Breast epithelium (tissue), 4 donors: ENCODE measurements at regions not wholly inside any gene's neighbourhood (a gene's known extent, or its start where the extent isn't known, plus 50 kb on each side); places are given as distances from the start of the nearest gene placed in this dataset.

Experiments
- DNase-seq, 2 donors: peaks; one replicate each; pipeline ENCODE4 v3.0.0-alpha.2; 2019; ENCODE audit warnings: low spot score in 2 of 2
- H3K27ac ChIP-seq, 2 donors: fragments of 200-600 bp; sonication (generic) in 1 of 2; one replicate each; pipeline ENCODE4 v1.5.1; 2016 to 2019; ENCODE audit warnings: mild to moderate bottlenecking in 1 of 2
- H3K27me3 ChIP-seq, 2 donors: fragments of 200-600 bp; sonication (generic) in 1 of 2; one replicate each; pipeline versions ENCODE4 v1.5.1 to v1.6.0; 2017 to 2019; ENCODE audit warnings: control low read depth in 1 of 2, mild to moderate bottlenecking in 1 of 2
- H3K36me3 ChIP-seq: fragments of 200-600 bp; one replicate; pipeline ENCODE4 v1.5.1; 2019
- H3K4me1 ChIP-seq, 2 donors: fragments of 200-600 bp; sonication (generic); one replicate each; pipeline ENCODE4 v1.5.1; 2016 to 2019; ENCODE audit warnings: control low read depth in 1 of 2
- H3K4me3 ChIP-seq, 3 donors: fragments of 200-600 bp; sonication (generic); 1 replicate in 2 of 3; 2 replicates in 1 of 3; pipeline ENCODE4 v1.5.1; 2016 to 2019; ENCODE audit warnings: mild to moderate bottlenecking in 3 of 3, moderate library complexity in 2 of 3
- H3K9me3 ChIP-seq, 2 donors: fragments of 200-600 bp; sonication (generic) in 1 of 2; one replicate each; pipeline ENCODE4 v1.5.1; 2016 to 2019; ENCODE audit warnings: control low read depth in 1 of 2
- CTCF ChIP-seq, 3 donors: fragments of 450-650 bp; IDR thresholded peaks; one replicate each; pipeline ENCODE4 v1.5.1; 2016 to 2017; ENCODE audit warnings: antibody characterized with exemption in 3 of 3, mild to moderate bottlenecking in 3 of 3, moderate library complexity in 3 of 3
- POLR2A ChIP-seq: fragments of 450-650 bp; IDR thresholded peaks from one replicate; pipeline ENCODE4 v1.6.1; 2016; ENCODE audit warnings: antibody characterized with exemption, mild to moderate bottlenecking, moderate library complexity
- POLR2AphosphoS5 ChIP-seq, 3 donors: sonication (generic); formaldehyde crosslinking; IDR thresholded peaks; one replicate each; pipeline ENCODE4 v1.6.1; 2017; ENCODE audit warnings: antibody characterized with exemption in 3 of 3
- intact Hi-C: fragments of 100-400 bp; cut with DNase I; formaldehyde crosslinking; loops from one replicate; pipeline ENCODE4 v1.15.1; 2023; ENCODE audit warnings: low total_unique reads

- Histone ChIP-seq H3K9me3 (no peaks in the 10 kb centered on the region), H3K4me3 (no peak overlapping the region), H3K4me1 (no peaks in the 10 kb centered on the region), H3K27me3 (no peaks in the 10 kb centered on the region), H3K27ac (no peak overlapping the region), H3K36me3 (no peaks in the 10 kb centered on the region)
- intact Hi-C loops = no loop called here
- no peak for DNase-seq
- TF ChIP-seq POLR2A = no peak
- no peak for TF ChIP-seq CTCF (IDR thresholded peaks at IDR 0.05)
- no peak for TF ChIP-seq POLR2AphosphoS5 (IDR thresholded peaks at IDR 0.05)
Measured at GRCh38 chr4:14580061-14580460, 422.2 kb upstream of the CPEB2 start.

GRCh38 chr4:14581741-14582140 lies 420.5 kb upstream of the CPEB2 start:
- Histone ChIP-seq H3K27ac (no peak overlapping the region), H3K4me3 (no peak overlapping the region), H3K4me1 (no peaks in the 10 kb centered on the region), H3K36me3 (no peaks in the 10 kb centered on the region), H3K27me3 (no peaks in the 10 kb centered on the region), H3K9me3 (no peaks in the 10 kb centered on the region)
- no peak for TF ChIP-seq POLR2AphosphoS5 (IDR thresholded peaks at IDR 0.05)
- TF ChIP-seq POLR2A = no peak
- TF ChIP-seq CTCF (IDR thresholded peaks at IDR 0.05) = no peak
- intact Hi-C loops = no loop called here
- DNase-seq = no peak

GRCh38 chr4:14582677-14583076 lies 419.6 kb upstream of the CPEB2 start:
- H3K27me3 ChIP-seq = no peaks in the 10 kb centered on the region
- intact Hi-C loops = no loop called here
- H3K36me3 ChIP-seq = no peaks in the 10 kb centered on the region
- H3K4me3 ChIP-seq = no peak overlapping the region
- H3K4me1 ChIP-seq = no peaks in the 10 kb centered on the region
- DNase-seq = no peak
- H3K27ac ChIP-seq = no peak overlapping the region
- TF ChIP-seq POLR2AphosphoS5 (IDR thresholded peaks at IDR 0.05) (no peak), CTCF (IDR thresholded peaks at IDR 0.05) (no peak)
- H3K9me3 ChIP-seq = no peaks in the 10 kb centered on the region

- no peaks in the 10 kb centered on the region for H3K9me3 ChIP-seq
- no peaks in the 10 kb centered on the region for H3K4me1 ChIP-seq
- H3K4me3 ChIP-seq = no peak overlapping the region
- intact Hi-C loops = no loop called here
- TF ChIP-seq POLR2AphosphoS5 (IDR thresholded peaks at IDR 0.05) = no peak
- H3K27ac ChIP-seq = no peak overlapping the region
- H3K27me3 ChIP-seq = no peaks in the 10 kb centered on the region
- no peaks in the 10 kb centered on the region for H3K36me3 ChIP-seq
- no peak for DNase-seq
Measured at GRCh38 chr4:14583331-14583730, 418.9 kb upstream of the CPEB2 start.

- TF ChIP-seq POLR2AphosphoS5 (IDR thresholded peaks at IDR 0.05) (no peak), CTCF (IDR thresholded peaks at IDR 0.05) (no peak), POLR2A (no peak)
- H3K4me3 ChIP-seq = no peak overlapping the region
- no peaks in the 10 kb centered on the region for H3K9me3 ChIP-seq
- intact Hi-C loops = no loop called here
- no peak for DNase-seq
- no peaks in the 10 kb centered on the region for H3K27me3 ChIP-seq
- H3K27ac ChIP-seq = no peak overlapping the region
- H3K4me1 ChIP-seq = no peaks in the 10 kb centered on the region
- no peaks in the 10 kb centered on the region for H3K36me3 ChIP-seq
Measured at GRCh38 chr4:14583752-14584151, 418.5 kb upstream of the CPEB2 start.

- no peaks in the 10 kb centered on the region for H3K4me1 ChIP-seq
- intact Hi-C loops = no loop called here
- TF ChIP-seq POLR2A (no peak), POLR2AphosphoS5 (IDR thresholded peaks at IDR 0.05) (no peak), CTCF (IDR thresholded peaks at IDR 0.05) (no peak)
- H3K9me3 ChIP-seq = no peaks in the 10 kb centered on the region
- no peaks in the 10 kb centered on the region for H3K27me3 ChIP-seq
- no peak overlapping the region for H3K4me3 ChIP-seq
- no peak overlapping the region for H3K27ac ChIP-seq
- peaks cover 4% of the 10 kb centered on the region for H3K36me3 ChIP-seq
- DNase-seq = no peak
Measured at GRCh38 chr4:14592950-14593349, 409.3 kb upstream of the CPEB2 start.
